Right lobe of liver (tissue), 4 donors: ENCODE measurements at regions not wholly inside any gene's neighbourhood (a gene's known extent, or its start where the extent isn't known, plus 50 kb on each side); places are given as distances from the start of the nearest gene placed in this dataset.

Source experiments
- POLR2A ChIP-seq: fragments of 450-650 bp; IDR thresholded peaks from one replicate; pipeline ENCODE4 v1.6.1; 2017; ENCODE audit warnings: antibody characterized with exemption, mild to moderate bottlenecking
- TF ChIP-seq, protein P1 (sequence below), 4 donors: fragments of 200-600 bp in 3 of 4; fragments of 450-650 bp in 1 of 4; IDR thresholded peaks; one replicate each; pipeline versions ENCODE4 v1.5.1 to v1.8.0; 2016 to 2022; ENCODE audit warnings: antibody characterized with exemption in 4 of 4, mild to moderate bottlenecking in 2 of 4
- donor health status: DM: no; HTN: no; CAD: no.
- donor health status: DM: no; HTN: no; CAD: no.
- donor health status: DM: no; HTN: yes; CAD: no.

DNA sequence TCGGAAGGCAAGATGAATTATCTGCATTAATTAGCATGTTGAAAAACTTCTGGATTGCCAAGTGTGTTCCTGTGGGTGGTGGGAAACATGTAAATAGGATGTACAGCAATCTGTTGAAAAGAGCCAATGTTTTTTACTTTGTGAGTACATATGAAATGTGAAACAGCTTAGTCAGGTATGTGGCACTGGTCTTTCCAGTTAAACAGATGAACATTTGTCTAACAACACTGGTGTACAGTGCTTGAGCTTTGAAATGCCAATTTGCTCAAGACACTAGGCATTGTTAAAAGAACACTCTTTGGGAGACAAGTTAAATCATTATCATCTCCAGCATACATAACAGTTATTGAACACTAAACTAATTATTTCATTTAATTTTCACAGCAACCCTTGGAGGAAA lies 107.3 kb upstream of the SLC24A2 start:
- TF ChIP-seq, protein P1, sequence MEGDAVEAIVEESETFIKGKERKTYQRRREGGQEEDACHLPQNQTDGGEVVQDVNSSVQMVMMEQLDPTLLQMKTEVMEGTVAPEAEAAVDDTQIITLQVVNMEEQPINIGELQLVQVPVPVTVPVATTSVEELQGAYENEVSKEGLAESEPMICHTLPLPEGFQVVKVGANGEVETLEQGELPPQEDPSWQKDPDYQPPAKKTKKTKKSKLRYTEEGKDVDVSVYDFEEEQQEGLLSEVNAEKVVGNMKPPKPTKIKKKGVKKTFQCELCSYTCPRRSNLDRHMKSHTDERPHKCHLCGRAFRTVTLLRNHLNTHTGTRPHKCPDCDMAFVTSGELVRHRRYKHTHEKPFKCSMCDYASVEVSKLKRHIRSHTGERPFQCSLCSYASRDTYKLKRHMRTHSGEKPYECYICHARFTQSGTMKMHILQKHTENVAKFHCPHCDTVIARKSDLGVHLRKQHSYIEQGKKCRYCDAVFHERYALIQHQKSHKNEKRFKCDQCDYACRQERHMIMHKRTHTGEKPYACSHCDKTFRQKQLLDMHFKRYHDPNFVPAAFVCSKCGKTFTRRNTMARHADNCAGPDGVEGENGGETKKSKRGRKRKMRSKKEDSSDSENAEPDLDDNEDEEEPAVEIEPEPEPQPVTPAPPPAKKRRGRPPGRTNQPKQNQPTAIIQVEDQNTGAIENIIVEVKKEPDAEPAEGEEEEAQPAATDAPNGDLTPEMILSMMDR (IDR thresholded peaks at IDR 0.05): no peak
- no peak for TF ChIP-seq POLR2A
